ENCODE measurements at regions not wholly inside any gene's neighbourhood (a gene's known extent, or its start where the extent isn't known, plus 50 kb on each side); places are given as distances from the start of the nearest gene placed in this dataset.
"Not testable (repeated sequence)": the region's sequence is repeated elsewhere in the genome, so short reads cannot be mapped to it uniquely, and the experiment has no call there.

DNA sequence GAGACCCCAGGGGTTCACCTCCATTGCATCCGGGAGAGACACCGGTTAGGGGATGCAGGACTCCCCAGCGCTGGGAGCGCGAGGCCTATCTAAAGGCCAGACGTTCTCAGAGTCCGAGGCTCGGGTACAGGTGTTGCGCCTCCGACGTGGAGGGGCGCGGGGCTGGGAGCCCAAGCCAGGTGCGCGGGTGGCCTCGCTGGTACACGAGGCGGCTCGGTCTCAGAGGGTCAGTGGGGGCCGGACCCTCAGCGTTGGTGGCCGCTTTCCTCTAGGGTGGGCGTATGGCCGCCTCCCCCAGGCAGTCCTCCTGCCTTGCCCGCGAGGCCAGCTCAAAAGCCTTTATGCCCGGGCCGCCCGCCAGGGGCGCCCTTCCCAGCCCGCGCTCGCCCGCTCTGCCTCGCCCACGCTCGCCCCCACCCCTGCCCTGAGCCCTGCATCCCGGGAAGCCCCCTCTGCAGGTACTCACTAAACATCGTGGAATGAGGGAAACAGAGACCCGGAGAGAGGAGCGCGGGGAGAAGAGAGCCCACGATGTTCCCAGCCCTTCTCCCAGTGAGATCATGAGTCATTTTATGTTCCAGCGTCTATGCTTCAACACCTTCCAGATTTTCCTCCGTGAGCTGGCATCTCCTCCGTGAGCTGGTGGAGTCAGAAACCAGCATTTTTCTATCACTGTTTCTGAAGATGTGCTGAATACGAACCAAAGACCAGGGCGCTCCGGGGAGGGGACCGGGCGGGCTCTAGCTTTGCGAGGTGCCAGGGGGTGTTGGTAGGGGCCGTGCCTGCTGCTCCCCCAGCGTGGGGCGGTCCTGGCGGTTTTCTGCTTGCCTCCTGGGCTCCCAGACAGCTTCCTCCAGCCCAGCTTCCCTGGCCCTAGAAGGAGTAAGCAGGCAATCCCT lies 73.8 kb downstream of the DIO3 start:
- DNase-seq (ENCODE audit: low read depth in 2 of 2): no peak

DNA sequence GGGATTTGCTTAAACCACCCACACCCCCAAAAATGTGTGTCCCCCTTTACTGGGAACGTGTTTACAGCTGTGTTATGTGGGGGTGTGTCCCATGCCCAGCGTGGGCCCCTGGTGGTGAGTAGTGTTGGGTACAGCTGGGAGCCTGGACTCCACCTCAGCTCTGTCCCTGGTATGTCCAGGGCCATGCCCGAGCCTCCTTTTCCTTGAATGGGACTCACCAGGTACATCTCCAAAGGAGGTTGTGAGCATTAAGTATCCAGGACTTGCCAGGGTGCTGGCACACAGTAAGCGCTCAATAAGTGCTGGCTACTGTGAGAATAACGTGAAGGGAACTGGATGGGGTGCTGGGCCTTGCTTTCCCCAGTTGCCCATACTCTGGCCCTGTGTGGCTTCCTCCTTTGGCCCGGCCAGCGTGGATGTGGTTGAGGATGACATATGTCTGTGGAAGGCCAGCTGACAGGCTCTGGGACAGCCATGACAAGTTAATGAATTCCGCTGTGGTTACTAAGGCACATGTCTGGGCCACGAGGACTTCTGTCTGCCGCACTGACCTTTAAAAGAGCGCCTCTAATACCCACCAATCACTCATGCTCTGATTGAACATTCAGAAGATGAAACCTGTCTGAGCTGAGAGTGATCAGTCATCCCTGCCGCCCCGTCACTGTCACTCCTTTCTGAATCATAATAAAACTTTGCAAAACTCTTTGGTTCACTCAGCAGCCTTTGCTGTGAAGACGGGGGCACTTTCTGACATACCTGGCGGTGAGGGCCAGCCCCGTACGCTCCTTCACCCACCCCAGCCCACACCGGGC lies 74.7 kb downstream of the DIO3 start:
- peak; percentile 24 to 40 for DNase-seq (ENCODE audit: low read depth in 2 of 2)

DNA sequence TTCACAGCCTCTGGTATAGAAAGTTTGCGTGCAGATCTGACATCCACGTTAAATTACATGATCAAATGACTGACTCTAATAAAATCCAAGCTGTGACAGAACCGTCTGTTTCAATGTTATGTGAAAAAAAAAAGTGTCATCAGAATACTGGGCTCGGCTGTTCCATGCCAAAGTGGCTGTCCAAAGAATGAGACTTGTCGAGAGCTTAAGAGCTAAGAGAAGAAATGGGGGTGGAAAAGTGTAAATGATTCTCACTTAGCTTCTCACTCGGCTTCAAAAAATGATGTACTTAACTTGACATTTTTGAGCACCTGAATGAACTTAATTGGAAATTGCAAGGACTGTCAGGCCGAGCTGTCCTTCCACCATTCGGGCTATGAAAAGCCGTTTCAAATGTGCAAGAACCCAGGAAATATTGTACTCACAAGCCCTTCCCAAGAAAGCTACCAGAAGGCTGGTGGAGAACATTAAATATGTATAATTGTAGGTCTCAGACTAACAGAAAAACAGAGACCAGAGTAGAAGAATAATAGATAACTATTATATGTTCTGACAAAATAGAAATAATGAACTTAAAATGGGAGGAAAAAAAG lies 78.0 kb downstream of the DIO3 start:
- no peak for DNase-seq (ENCODE audit: low read depth in 2 of 2)

GRCh38 chr14:101643651-101644050 lies 82.4 kb downstream of the DIO3 start:
- no peak for DNase-seq (ENCODE audit: low read depth in 2 of 2)

- no peak for DNase-seq (ENCODE audit: low read depth in 2 of 2)
These were observed 92.8 kb downstream of the DIO3 start for GRCh38 chr14:101654051-101654450.

DNA sequence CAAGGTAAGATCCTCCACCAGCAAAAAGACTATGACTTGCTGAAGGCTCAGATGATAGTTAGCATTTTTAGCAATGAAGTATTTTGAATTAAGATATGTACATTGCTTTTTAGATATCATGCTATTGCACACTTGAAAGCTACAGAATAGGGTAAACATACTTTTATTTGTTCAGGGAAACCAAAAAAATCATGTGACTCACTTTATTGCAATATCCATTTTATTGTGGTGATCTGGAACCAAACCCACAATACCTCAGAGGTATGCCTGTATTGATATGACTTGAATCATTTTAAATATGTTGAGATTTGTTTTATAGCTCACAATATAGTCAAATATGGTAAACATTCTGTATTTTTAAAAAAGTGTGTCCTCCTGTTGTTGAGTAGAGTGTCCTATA lies 96.1 kb downstream of the DIO3 start:
- no peak for DNase-seq (ENCODE audit: low read depth in 2 of 2)

GRCh38 chr14:101665478-101666078 lies 95.9 kb upstream of the PPP2R5C start:
- peak; percentile 32 to 49 for DNase-seq (ENCODE audit: low read depth in 2 of 2)

DNA sequence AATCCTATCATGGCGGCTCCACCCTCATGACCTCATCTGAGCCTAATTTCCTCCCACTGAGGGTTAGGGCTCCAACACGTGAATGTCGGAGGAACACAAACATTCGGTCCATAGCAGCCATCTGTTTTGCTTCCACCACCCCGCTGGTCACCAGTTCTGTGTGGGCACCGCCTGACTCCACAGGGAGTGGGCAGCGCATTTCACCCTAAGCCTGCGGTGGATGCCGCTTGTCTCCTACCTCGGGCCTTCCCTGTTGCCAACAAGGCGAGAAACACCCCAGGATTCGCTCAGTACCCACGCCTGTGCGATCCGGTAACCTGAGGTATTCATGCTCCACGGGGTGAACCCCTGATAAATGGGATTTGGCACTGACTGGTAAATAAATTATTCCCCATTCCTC lies 95.2 kb upstream of the PPP2R5C start:
- no peak for DNase-seq (ENCODE audit: low read depth in 2 of 2)

DNA sequence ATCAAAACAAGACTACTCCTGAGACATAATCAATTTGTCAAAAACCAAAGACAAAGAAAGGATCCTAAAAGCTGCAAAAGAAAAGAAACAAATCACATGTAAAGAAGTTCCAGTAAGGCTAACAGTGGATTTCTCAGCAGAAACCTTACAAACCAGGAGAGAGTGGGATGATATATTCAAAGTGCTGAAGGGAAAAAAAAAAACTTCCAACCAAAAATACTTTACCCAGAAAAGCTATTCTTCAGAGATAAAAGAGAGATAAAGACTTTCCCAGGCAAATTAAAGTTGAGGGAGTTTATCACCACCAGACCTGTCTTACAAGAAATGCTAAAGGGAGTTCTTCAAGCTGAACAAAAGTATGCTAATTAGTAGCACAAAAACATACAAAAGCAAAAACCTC lies 91.9 kb upstream of the PPP2R5C start:
- no peak for DNase-seq (ENCODE audit: low read depth in 2 of 2)

DNA sequence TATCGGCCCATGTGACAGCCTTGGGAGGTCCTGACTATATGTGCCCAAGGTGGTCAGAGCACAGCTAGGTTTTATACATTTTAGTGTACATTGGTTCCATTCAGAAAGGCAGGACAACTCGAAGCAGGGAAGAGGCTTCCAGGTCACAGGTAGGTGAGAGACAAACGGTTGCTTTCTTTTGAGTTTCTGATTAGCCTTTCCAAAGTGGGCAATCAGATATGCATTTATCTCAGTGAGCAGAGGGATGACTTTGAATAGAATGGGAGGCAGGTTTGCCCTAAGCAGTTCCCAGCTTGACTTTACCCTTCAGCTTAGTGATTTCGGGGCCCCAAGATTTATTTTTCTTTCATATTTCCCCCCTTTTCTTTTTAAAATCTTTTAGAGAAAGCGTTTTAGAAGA lies 87.6 kb upstream of the PPP2R5C start:
- no peak for DNase-seq (ENCODE audit: low read depth in 2 of 2)

- DNase-seq (ENCODE audit: low read depth in 2 of 2): not testable (repeated sequence)
These were observed 85.7 kb upstream of the PPP2R5C start for GRCh38 chr14:101675835-101676234.

DNA sequence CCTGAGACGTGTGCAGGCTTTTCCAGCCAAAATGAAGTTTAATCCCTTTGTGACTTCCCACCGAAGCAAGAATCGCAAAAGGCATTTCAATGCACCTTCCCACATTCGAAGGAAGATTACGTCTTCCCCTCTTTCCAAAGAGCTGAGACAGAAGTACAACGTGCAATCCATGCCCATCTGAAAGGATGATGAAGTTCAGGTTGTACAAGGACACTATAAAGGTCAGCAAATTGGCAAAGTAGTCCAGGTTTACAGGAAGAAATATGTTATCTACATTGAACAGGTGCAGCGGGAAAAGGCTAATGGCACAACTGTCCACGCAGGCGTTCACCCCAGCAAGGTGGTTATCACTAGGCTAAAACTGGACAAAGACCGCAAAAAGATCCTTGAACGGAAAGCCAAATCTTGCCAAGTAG lies 83.6 kb upstream of the PPP2R5C start:
- DNase-seq (ENCODE audit: low read depth in 2 of 2): not testable (repeated sequence)

DNA sequence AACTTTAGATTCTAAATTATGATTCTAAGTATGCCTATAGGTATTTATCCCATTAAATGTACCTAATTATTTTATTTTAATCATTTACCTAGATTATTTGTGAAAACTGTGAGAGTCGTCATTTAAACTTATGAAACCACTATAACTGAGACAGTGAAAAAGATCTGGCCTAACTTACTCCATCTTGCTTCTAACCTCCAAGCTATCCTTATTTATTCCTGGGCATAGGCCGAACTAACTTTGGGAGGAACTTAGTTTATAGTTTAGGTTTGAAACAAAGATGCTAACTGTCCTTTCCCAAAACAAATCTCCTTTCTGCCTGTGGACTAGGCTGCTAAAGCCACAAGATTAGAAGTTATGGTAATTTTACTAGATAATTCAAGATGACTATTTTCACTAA lies 79.7 kb upstream of the PPP2R5C start:
- no peak for DNase-seq (ENCODE audit: low read depth in 2 of 2)

- no peak for DNase-seq (ENCODE audit: low read depth in 2 of 2)
These were observed 78.1 kb upstream of the PPP2R5C start for GRCh38 chr14:101683365-101683764.

GRCh38 chr14:101687756-101688546 lies 73.6 kb upstream of the PPP2R5C start:
- no peak for DNase-seq (ENCODE audit: low read depth in 2 of 2)

GRCh38 chr14:101689039-101689501 lies 72.4 kb upstream of the PPP2R5C start:
- no peak for DNase-seq (ENCODE audit: low read depth in 2 of 2)

DNA sequence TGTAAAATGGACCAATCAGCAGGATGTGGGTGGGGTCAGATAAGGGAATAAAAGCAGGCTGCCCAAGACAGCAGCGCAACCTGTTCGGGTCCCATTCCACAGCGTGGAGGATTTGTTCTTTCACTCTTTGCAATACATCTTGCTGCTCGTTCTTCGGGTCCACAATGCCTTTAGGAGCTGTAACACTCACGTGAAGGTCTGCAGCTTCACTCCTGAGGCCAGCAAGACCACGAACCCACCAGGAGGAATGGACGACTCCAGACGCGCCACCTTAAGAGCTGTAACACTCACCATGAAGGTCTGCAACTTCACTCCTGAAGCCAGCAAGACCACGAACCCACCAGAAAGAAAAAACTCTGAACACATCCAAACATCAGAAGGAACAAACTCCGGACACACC lies 71.5 kb upstream of the PPP2R5C start:
- not testable (repeated sequence) for DNase-seq (ENCODE audit: low read depth in 2 of 2)

- DNase-seq (ENCODE audit: low read depth in 2 of 2): no peak
These were observed 65.8 kb upstream of the PPP2R5C start for GRCh38 chr14:101695659-101696058.

- DNase-seq (ENCODE audit: low read depth in 2 of 2): no peak
These were observed 57.4 kb upstream of the PPP2R5C start for GRCh38 chr14:101704140-101704539.

GRCh38 chr14:101705733-101706508 lies 55.6 kb upstream of the PPP2R5C start:
- peak; percentile 38 to 41 for DNase-seq (ENCODE audit: low read depth in 2 of 2)
